ENCODE measurements at regions not wholly inside any gene's neighbourhood (a gene's known extent, or its start where the extent isn't known, plus 50 kb on each side); places are given as distances from the start of the nearest gene placed in this dataset.

- in situ Hi-C loops (cut with MboI; ENCODE audit: low sequenced_read_pairs, unreplicated experiment) = no loop called here
- TF ChIP-seq CTCF (IDR thresholded peaks at IDR 0.05; ENCODE audit: borderline replicate concordance, control extremely low read depth, extremely low read depth, insufficient read depth, missing control alignments) = no peak
- no peak for DNase-seq (ENCODE audit: low spot score)
These were observed 96.1 kb downstream of the DDX1 start for GRCh38 chr2:15687720-15688119.

- in situ Hi-C loops (cut with MboI; ENCODE audit: low sequenced_read_pairs, unreplicated experiment) = no loop called here
- DNase-seq (ENCODE audit: low spot score) = no peak
- TF ChIP-seq CTCF (IDR thresholded peaks at IDR 0.05; ENCODE audit: borderline replicate concordance, control extremely low read depth, extremely low read depth, insufficient read depth, missing control alignments) = no peak
These were observed 97.4 kb downstream of the DDX1 start for GRCh38 chr2:15688924-15689568.

- in situ Hi-C loops (cut with MboI; ENCODE audit: low sequenced_read_pairs, unreplicated experiment) = no loop called here
- no peak for DNase-seq (ENCODE audit: low spot score)
- no peak for TF ChIP-seq CTCF (IDR thresholded peaks at IDR 0.05; ENCODE audit: borderline replicate concordance, control extremely low read depth, extremely low read depth, insufficient read depth, missing control alignments)
These were observed 98.0 kb downstream of the DDX1 start for GRCh38 chr2:15689654-15690053.

- TF ChIP-seq CTCF (IDR thresholded peaks at IDR 0.05; ENCODE audit: borderline replicate concordance, control extremely low read depth, extremely low read depth, insufficient read depth, missing control alignments) = no peak
- in situ Hi-C loops (cut with MboI; ENCODE audit: low sequenced_read_pairs, unreplicated experiment) = no loop called here
- no peak for DNase-seq (ENCODE audit: low spot score)
These were observed 100.1 kb downstream of the DDX1 start for GRCh38 chr2:15691586-15692310.

- TF ChIP-seq CTCF (IDR thresholded peaks at IDR 0.05; ENCODE audit: borderline replicate concordance, control extremely low read depth, extremely low read depth, insufficient read depth, missing control alignments) = no peak
- in situ Hi-C loops (cut with MboI; ENCODE audit: low sequenced_read_pairs, unreplicated experiment) = no loop called here
- no peak for DNase-seq (ENCODE audit: low spot score)
These were observed 101.1 kb downstream of the DDX1 start for GRCh38 chr2:15692551-15693377.

GRCh38 chr2:15693382-15693781 is 101.7 kb downstream of the DDX1 start:
- TF ChIP-seq CTCF (IDR thresholded peaks at IDR 0.05; ENCODE audit: borderline replicate concordance, control extremely low read depth, extremely low read depth, insufficient read depth, missing control alignments) = no peak
- in situ Hi-C loops (cut with MboI; ENCODE audit: low sequenced_read_pairs, unreplicated experiment) = no loop called here
- DNase-seq (ENCODE audit: low spot score) = no peak
